ENCODE measurements at regions not wholly inside any gene's neighbourhood (a gene's known extent, or its start where the extent isn't known, plus 50 kb on each side); places are given as distances from the start of the nearest gene placed in this dataset.

DNA sequence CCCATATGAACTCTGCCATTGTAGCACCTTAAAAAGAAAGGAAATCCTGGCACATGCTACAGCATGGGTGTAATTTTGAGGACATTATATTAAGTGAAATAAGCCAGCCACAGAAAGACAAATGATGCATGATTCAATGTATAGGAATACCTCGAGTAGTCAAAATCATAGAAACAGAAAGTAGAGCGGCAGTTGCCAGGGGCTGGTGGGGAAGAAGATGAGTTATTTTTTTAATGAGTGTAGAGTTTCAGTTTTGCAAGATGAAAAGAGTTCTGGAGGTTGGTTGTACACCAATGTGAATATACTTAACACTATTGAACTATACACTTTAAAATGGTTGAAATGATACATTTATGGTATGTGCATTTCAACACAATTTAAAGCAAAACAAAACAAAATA is 133.0 kb downstream of the ZDHHC21 start:
- Mint-ChIP-seq H3K4me3 (no peak overlapping the region), H3K27ac (no peak overlapping the region), H3K4me1 (peaks cover 0 to 2% (median 1%) of the 10 kb centered on the region in 3 donors)

DNA sequence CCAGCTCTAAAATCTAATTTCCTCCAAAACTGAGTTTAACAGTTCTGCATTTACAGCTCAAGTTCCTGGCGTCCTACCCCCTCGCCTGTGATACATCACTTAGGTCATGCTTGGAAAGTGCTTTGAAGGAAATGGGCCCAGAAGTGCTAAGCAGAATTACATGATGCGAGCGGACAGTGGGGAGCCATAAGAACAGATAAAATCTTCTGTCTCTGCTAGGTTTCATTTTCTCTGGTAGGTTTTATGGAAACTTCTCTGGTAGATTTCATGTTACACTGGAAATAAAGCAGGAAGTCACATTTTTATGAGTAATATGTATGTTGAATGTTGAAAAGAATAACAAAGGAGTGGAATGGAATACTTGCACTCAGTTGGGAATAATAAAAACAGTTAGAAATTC is 138.3 kb downstream of the ZDHHC21 start:
- H3K36me3 Mint-ChIP-seq = peaks cover 3% of the 10 kb centered on the region
- H3K27ac Mint-ChIP-seq = no peak overlapping the region
- peaks cover 2% of the 10 kb centered on the region for H3K27me3 Mint-ChIP-seq
- no peak overlapping the region for H3K4me3 Mint-ChIP-seq
- H3K9me3 Mint-ChIP-seq = no peaks in the 10 kb centered on the region
- H3K4me1 Mint-ChIP-seq = peaks cover 0 to 1% (median 0%) of the 10 kb centered on the region in 3 donors

More for the DNA sequence above, 133.0 kb downstream of the ZDHHC21 start:
- H3K9me3 Mint-ChIP-seq = no peaks in the 10 kb centered on the region
- no peaks in the 10 kb centered on the region for H3K27me3 Mint-ChIP-seq
- H3K36me3 Mint-ChIP-seq = peaks cover 6% of the 10 kb centered on the region

- peaks cover 0 to 3% (median 0%) of the 10 kb centered on the region in 3 donors for H3K9me3 Mint-ChIP-seq
- no peaks in the 10 kb centered on the region for H3K4me1 Mint-ChIP-seq
- H3K27me3 Mint-ChIP-seq = peaks cover 3% of the 10 kb centered on the region
- H3K36me3 Mint-ChIP-seq = no peaks in the 10 kb centered on the region
- no peak overlapping the region for H3K4me3 Mint-ChIP-seq
- no peak overlapping the region for H3K27ac Mint-ChIP-seq
Observed at GRCh38 chr9:14547245-14548060, 145.8 kb downstream of the ZDHHC21 start.

DNA sequence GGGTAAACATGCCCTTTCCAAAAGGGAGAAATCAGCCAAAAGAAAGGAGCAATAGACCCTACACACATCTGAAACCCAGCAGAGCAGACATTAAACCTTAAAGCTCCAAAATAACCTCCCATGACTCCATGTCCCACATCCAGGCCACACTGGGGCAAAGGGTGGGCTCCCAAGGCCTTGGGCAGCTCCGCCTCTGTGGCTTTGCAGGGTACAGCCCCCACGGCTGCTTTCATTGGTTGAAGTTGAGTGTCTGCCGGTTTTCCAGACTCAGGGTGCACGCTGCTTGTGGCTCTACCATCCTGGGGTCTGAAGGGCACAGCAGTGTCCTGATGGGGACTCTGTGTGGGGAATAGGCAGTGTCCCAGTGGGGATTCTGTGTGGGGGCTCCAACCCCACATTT is 146.5 kb downstream of the ZDHHC21 start:
- Mint-ChIP-seq H3K36me3 (no peaks in the 10 kb centered on the region), H3K4me1 (no peaks in the 10 kb centered on the region), H3K4me3 (no peak overlapping the region), H3K27ac (no peak overlapping the region), H3K27me3 (peaks cover 5% of the 10 kb centered on the region), H3K9me3 (peaks cover 0 to 3% (median 0%) of the 10 kb centered on the region in 3 donors)

DNA sequence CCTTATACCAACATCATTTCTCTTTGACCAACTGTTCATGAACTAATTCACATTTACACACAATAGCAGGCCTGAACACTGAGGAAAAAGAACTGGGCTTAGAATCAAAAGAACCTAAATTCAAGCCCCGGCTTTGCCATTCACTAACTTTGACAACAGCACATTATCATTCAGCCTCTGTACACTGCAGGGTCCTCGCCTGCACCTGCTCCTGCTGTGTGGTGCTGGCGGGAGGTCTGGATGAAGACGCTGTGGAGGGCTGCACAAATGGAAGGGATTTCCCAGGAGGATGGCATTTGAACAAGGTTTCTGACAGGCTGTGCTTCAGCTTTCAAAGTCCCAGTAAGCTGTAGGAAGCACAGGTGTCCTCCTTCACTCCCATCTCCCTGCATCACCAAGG is 151.2 kb downstream of the ZDHHC21 start:
- H3K4me3 Mint-ChIP-seq = no peak overlapping the region
- no peaks in the 10 kb centered on the region for H3K36me3 Mint-ChIP-seq
- H3K27me3 Mint-ChIP-seq = peaks cover 3% of the 10 kb centered on the region
- H3K9me3 Mint-ChIP-seq = peaks cover 0 to 3% (median 0%) of the 10 kb centered on the region in 3 donors
- H3K27ac Mint-ChIP-seq = no peak overlapping the region
- H3K4me1 Mint-ChIP-seq = no peaks in the 10 kb centered on the region

GRCh38 chr9:14538526-14538925 is 154.7 kb downstream of the ZDHHC21 start:
- H3K27ac Mint-ChIP-seq = no peak overlapping the region
- H3K27me3 Mint-ChIP-seq = peaks cover 7% of the 10 kb centered on the region
- H3K9me3 Mint-ChIP-seq = no peaks in the 10 kb centered on the region
- no peak overlapping the region for H3K4me3 Mint-ChIP-seq
- H3K36me3 Mint-ChIP-seq = no peaks in the 10 kb centered on the region
- H3K4me1 Mint-ChIP-seq = peaks cover 0 to 5% (median 1%) of the 10 kb centered on the region in 3 donors

DNA sequence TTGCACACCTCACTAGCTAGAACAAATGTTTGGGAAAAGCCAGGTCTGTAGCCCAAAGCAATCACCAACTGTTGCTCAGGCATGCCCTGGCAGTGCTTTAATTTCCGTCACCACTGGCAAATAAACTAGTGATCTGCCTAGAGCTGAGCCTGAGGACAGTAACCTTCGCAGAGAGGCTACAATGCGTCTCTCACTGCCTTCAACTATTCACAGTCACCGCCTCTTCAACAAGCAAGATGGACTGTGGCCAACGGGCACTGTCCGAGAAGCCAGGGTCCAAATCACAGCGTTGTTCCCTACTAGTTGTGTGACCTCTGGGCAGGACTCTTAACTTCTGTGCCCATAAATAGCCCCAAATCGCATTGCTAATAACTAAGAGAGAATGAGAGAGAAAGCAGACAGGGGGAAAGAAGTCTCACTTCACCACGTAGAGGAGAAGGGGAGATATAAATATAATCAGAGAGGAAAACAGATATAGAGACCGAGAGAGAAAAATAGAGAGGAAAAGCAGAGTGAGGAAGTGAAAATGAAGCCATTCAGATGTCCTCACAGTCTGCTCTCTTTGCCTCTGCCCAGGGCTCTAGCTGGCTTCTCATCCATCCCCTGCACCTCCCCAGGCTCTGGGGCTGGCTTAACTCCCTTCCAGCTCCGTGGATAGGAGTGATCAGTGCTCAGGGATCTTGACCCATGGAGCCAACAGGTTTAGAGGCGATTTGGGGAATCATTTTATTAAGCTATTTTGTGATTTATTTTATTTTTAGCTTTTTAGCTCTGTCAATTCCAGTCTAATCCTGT is 157.9 kb downstream of the ZDHHC21 start:
- no peak overlapping the region for H3K27ac Mint-ChIP-seq
- H3K36me3 Mint-ChIP-seq = no peaks in the 10 kb centered on the region
- peaks cover 7% of the 10 kb centered on the region for H3K27me3 Mint-ChIP-seq
- H3K4me1 Mint-ChIP-seq = peaks cover 0 to 9% (median 1%) of the 10 kb centered on the region in 3 donors
- H3K4me3 Mint-ChIP-seq = peak overlapping the region in 1 of 4 donors; percentile 53
- H3K9me3 Mint-ChIP-seq = no peaks in the 10 kb centered on the region

- H3K27me3 Mint-ChIP-seq = peaks cover 9% of the 10 kb centered on the region
- peaks cover 0 to 9% (median 1%) of the 10 kb centered on the region in 3 donors for H3K4me1 Mint-ChIP-seq
- H3K4me3 Mint-ChIP-seq = no peak overlapping the region
- H3K9me3 Mint-ChIP-seq = no peaks in the 10 kb centered on the region
- H3K27ac Mint-ChIP-seq = no peak overlapping the region
- no peaks in the 10 kb centered on the region for H3K36me3 Mint-ChIP-seq
Observed at GRCh38 chr9:14533867-14534640, 159.2 kb downstream of the ZDHHC21 start.

DNA sequence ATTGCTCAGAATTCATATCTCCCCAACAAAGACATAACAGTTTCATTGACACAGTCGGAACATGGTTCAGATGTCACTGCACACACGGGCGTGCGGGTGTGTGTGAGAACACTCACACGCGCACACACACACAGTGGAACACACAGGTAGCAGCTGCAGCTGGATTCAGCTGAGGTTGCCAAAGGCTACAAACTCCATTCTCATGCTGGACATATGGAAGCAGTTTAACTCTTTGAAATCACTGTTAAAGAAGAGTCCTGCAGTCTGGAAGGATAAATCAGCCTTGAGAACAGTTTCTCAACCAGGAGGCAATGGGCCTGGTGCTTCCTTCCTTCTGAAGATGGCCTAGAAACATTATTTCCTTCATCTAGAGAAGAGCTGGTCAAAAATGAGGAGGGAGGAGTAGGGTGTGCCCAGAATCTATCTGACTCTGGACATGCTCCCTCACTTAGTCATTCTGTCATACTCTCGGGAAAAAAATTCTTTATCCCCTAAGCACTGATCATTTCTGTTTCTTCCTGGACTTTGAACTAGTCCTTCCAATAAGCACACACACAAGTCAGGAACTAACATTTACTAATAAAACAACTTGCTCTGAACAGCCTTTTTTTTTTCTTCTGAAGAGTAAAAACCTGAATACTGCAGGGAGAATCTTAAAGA is 160.6 kb downstream of the ZDHHC21 start:
- Mint-ChIP-seq H3K9me3 (no peaks in the 10 kb centered on the region), H3K27me3 (peaks cover 10% of the 10 kb centered on the region), H3K36me3 (no peaks in the 10 kb centered on the region), H3K27ac (no peak overlapping the region), H3K4me1 (peaks cover 0 to 9% (median 1%) of the 10 kb centered on the region in 3 donors), H3K4me3 (no peak overlapping the region)

DNA sequence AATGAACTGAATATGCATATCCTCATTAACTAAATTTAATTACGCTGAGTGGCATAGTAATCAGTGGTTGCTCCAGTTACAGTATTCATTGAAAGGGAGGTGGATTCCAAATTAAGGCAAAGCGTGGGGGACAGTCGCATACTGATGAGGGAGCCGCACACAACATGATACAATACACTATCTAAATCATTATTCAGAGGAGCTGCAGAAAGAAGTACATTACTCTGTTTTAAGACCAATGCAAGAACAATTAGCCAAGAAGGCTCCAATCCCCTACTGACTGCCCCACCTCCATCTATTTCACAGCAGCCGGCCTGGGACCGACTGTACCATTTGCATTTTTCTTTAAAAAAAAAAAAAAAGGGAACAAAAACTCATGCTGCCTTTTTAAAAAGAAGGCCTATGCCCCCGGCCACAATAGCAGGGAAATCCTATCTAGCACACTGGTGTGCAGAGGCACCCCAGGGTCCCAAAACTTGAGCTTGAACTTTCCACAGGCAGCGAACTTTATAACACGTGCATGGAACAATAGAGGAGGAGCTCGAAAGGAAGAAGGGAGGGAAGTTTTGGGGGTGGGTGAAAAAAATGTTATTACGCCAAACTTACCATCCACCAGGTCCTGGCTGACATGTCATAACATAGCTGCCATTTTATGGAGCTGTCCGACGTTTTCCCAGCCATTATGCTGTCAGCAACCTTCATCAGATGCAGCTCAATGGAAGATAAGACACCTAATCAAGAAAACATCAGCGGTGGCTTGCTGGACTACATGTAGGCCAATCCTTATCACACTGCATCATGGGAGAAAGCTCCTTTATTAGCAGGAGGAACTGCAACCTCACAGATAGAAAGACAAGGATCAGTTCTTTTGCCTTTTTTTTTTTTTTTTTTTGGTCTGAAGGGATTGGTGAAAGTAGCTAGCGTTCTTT is 161.6 kb downstream of the ZDHHC21 start:
- Mint-ChIP-seq H3K9me3 (no peaks in the 10 kb centered on the region), H3K27ac (no peak overlapping the region), H3K4me3 (no peak overlapping the region), H3K27me3 (peaks cover 10% of the 10 kb centered on the region), H3K36me3 (no peaks in the 10 kb centered on the region), H3K4me1 (peaks cover 0 to 9% (median 1%) of the 10 kb centered on the region in 3 donors)

DNA sequence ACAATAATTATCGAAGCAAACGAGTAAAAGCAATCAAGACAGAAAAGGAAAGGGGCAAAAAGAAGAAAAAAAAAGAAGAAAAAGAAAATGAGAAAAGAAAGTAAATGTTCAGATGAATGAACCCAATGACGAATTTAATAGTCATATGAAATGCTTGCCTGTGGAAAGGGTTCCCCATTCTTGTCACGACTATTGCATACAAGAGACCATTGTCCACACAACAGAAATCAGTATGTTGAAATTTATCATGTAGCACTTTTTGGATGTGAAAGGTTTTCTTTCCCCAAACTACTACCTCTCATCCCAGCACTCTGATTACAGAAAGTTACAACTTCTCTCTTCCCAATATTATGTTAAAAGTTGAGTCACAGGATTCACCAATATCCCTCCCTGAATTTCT is 162.4 kb downstream of the ZDHHC21 start:
- Mint-ChIP-seq H3K4me1 (peaks cover 0 to 9% (median 1%) of the 10 kb centered on the region in 3 donors), H3K4me3 (no peak overlapping the region), H3K9me3 (no peaks in the 10 kb centered on the region), H3K36me3 (no peaks in the 10 kb centered on the region), H3K27ac (no peak overlapping the region), H3K27me3 (peaks cover 10% of the 10 kb centered on the region)

GRCh38 chr9:14530366-14530765 is 162.9 kb downstream of the ZDHHC21 start:
- Mint-ChIP-seq H3K27me3 (peaks cover 10% of the 10 kb centered on the region), H3K36me3 (no peaks in the 10 kb centered on the region), H3K9me3 (no peaks in the 10 kb centered on the region), H3K27ac (no peak overlapping the region), H3K4me1 (peaks cover 0 to 9% (median 1%) of the 10 kb centered on the region in 3 donors), H3K4me3 (no peak overlapping the region)

GRCh38 chr9:14529629-14530028 is 163.6 kb downstream of the ZDHHC21 start:
- no peak overlapping the region for H3K27ac Mint-ChIP-seq
- peaks cover 7% of the 10 kb centered on the region for H3K27me3 Mint-ChIP-seq
- no peaks in the 10 kb centered on the region for H3K36me3 Mint-ChIP-seq
- H3K9me3 Mint-ChIP-seq = no peaks in the 10 kb centered on the region
- H3K4me1 Mint-ChIP-seq = peaks cover 0 to 4% (median 0%) of the 10 kb centered on the region in 3 donors
- H3K4me3 Mint-ChIP-seq = no peak overlapping the region

DNA sequence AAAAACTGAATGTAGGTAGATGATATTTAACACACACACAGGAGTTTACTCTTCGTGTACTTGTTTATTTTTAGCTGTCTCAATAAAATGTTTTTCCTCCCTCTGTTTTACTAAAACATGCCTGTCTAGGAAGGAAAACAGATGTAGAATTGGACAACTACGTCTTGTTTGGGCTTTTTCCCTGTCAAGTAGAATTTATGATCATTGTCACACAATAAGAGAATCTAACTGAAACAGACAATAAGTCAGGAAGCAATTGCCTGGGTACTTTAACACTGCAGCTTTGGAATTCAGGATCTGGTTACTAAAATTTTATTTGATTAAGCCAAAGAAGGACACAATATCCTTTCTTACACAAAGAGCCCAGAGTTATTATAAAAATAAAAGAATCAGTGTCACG is 164.2 kb downstream of the ZDHHC21 start:
- Mint-ChIP-seq H3K27me3 (peaks cover 7% of the 10 kb centered on the region), H3K4me1 (peaks cover 0 to 4% (median 0%) of the 10 kb centered on the region in 3 donors), H3K36me3 (no peaks in the 10 kb centered on the region), H3K27ac (no peak overlapping the region), H3K4me3 (no peak overlapping the region), H3K9me3 (no peaks in the 10 kb centered on the region)

Measured in IgD-negative memory B cell (primary cell).